GM21786 (cell line): ENCODE measurements at regions not wholly inside any gene's neighbourhood (a gene's known extent, or its start where the extent isn't known, plus 50 kb on each side); places are given as distances from the start of the nearest gene placed in this dataset.
A peak's percentile ranks its signal among the peaks of the same experiment; 100 is the strongest.

ENCODE experiments used
- ATAC-seq: cut with Tn5 transposase; IDR thresholded peaks from one replicate; pipeline ENCODE4 v1.9.1; 2021; ENCODE audit not compliant: unreplicated experiment

DNA sequence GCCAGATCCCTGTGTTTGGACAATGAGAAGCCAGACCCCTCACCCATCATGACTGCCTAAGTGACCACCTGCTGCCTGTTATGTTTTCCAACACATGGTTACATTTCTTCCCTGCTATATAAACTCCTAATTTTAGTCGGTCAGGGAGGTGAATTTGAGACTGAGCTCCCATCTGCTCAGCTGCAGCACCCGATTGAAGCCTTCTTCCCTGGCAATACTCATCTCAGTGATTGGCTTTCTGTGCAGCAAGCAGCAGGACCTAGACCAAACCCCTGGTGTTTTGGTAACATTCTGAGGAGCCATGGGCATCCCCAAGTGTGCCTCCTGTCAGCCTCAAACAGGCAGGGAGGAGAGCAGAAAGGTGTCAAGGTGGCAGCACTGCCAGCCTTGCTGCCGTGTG, 141.2 kb downstream of the CD8B2 start:
- no peak for ATAC-seq

DNA sequence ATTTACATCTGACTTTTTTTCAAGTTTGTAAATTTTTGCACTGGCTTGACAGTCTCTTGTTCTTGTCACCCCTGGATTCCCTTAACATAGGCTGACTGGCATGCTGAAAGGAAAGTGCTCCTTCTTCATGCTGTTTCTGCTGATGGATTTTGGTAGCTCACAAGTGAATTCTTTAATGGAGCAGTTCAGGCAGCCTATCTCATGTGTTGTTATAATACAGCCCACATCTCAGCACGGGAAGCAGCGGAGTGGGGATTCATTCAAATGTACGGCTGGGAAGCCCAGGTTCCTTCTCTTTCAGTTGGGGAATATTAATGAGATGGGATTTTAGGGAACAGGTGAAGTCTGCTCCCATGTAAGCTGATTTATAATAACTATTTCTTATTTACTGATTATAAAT, 142.8 kb downstream of the CD8B2 start:
- ATAC-seq, result no peak

DNA sequence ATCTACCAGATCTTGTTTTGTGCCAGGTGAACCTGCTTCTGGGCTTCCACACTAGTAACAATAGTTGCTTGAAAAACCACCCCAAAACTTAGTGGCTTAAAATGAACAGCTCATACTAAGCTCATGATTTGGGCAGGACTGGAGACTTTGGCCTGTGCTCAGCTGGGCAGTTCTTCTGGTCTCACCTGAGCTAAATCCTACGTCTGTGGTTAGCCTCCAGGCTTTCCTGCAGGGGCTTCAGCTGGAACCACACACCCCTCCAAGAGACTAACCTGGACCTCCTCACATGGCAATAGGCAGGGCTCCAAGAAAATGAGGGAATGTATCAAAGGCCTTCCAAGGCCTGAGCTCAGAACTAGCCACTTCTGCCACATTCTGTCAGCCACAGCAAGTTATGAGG, 144.1 kb downstream of the CD8B2 start:
- ATAC-seq, result no peak

DNA sequence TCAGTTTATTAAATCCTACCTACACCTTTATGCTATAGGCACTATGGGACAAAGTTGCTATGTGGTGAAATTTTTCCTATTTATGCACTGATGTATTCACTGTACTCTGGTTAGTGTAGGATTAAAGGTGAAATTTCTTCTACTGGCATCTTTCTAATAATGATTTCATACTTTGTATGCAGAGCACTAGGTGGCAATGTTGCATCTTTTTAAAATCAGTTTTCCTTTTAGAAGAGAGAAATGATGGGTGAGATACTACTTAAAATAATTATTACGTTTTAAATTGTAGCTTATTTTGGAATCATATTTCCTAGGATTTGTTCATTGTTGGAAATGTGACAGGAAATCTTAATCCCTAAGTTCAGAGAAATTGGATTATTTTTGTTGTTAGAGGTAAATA, 150.9 kb downstream of the CD8B2 start:
- ATAC-seq, result no peak

DNA sequence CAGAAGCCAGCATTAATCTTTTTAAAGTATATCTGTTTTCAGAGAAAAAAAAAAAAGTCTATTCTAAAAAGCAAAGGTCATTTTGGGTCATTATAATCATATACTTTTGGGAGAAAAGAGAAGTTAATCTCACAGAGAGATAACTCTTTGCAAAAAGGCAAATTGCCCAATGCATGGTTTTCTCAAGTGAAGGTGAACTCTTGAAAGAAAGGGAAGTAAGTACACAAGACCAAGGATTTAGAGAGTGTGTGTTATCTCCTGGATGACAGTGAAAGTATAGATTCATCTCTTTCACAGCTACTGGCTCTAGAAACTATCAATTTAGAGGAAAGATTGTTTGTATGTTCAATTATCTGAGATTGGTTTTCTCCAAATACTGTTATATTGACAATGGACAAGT, 151.4 kb downstream of the CD8B2 start:
- ATAC-seq, result no peak

DNA sequence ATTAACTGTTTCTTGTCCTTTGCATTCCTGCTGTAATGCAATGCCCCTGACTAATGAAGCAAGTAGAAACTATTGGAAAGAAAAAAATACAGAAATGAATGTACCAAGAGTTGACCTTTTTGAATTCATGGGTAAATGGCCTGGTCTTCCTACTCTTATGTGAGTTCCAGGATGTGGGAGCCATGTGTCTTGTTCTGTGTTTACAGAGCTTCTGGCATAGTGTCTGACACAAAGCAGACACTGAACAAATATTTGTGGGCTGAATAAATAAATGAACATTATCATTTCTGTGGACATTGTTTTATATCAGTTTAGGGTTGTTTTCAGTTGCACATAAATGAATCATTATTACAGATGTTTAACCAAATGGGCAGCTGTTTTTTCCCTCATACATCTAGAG, 155.5 kb downstream of the CD8B2 start:
- no peak for ATAC-seq

DNA sequence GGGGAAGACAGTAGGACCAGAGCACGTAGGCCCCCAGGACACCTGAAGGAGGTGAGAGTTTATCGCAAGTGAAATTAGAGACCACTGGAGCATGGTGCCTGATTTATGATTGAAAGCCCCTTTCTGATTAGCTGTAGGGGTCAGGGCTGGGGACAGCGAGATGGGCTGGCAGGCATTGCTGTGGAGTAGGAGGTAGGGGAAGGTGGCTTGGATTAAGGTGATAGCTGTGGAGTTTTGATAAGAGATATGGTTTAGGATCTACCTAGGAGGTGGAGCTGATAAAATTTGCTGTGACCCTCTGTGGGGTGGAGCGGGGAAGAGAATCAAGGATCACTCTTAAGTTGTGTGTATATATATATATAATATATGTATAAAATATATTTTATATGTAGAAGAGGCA, 157.5 kb downstream of the CD8B2 start:
- ATAC-seq, result no peak

DNA sequence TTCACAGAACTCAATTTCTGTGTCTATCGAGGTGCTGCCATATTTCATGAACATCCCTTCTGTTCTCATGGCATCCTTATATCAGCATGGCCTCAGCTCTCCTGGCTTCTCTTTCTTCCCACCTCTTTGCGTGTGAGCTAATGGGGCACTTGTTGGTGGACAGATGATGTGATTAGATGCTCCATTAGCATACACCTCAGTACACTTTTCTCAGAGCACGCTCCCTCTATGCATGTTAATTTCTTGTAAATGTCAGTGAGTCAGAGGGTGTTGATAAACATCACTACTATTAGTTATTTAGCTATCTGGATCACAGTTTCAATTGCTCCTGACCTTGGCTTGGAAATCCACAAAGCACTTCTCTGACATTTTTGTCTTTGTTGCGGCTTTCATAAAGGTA, 159.4 kb downstream of the CD8B2 start:
- ATAC-seq, result no peak

DNA sequence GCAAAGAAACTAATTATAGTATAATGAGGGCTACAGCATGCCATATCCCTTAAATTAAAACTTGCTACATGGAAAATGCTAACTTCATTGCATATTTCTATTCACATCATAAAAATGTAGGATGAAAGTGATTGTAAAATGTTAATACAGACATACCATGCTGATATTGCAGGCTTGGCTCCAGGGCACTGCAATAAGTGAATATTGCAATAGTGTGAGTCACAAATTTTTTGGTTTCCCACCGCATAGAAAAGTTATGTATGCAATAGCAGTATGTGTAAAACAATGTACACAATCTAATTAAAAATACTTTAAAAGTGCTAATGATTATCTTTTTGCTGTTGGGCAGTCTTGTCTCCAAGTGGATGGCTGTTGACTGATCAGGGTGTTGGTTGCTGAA, 162.1 kb downstream of the CD8B2 start:
- no peak for ATAC-seq

DNA sequence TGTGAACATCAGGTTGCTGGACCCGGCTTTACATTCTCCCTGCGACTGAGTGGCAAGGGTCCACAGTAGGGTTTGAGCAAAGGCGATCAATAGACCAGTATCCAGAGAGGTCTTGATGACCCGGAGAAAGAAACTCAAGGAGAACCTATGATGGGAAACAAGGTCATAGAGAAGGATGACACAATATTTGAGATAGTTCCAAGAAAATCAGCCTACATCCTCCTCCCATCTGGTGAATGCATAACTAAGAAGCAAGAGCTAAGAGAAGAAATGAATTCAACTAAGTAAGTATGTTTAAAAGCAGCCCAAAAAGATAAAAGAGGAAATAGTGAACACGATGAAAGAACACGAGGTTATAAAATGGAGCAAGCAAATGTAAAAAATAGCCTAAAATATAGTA, 166.3 kb downstream of the CD8B2 start:
- ATAC-seq, result no peak

DNA sequence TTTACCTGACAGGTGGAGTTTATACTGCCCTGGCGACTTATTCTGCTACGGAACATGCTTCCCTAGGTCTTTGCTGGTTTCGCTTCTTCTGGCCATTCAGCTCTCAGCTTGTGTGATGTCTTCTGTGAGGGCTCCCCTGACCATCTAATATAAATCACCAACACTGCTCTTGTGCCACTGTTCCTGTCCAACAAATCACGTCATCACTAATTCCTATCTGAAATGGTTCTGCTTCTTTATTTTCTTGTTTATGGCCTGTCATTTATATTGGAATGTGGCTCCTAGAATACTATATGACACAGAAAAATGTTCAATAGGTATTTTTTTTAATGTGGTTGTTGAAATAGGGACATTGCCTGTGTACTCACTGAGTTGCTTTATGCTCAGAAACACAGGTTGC, 171.5 kb downstream of the CD8B2 start:
- ATAC-seq, result no peak

DNA sequence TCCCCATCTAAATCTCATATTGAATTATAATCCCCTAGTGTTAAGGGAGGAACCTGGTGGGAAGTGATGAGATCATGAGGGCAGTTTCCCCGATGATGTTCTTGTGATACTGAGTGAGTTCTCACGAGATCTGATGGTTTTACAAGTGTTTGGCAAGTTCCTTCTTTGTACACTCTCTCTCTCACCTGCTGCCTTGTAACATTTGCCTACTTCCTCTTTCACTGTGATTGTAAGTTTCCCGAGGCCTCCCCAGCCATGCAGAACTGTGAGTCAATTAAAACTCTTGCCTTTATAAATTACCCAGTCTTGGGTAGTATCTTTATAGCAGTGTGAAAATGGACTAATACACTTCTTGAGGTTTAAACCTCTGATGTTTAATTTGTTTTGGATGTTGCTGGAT, 177.5 kb downstream of the CD8B2 start:
- ATAC-seq, result peak; percentile 95

DNA sequence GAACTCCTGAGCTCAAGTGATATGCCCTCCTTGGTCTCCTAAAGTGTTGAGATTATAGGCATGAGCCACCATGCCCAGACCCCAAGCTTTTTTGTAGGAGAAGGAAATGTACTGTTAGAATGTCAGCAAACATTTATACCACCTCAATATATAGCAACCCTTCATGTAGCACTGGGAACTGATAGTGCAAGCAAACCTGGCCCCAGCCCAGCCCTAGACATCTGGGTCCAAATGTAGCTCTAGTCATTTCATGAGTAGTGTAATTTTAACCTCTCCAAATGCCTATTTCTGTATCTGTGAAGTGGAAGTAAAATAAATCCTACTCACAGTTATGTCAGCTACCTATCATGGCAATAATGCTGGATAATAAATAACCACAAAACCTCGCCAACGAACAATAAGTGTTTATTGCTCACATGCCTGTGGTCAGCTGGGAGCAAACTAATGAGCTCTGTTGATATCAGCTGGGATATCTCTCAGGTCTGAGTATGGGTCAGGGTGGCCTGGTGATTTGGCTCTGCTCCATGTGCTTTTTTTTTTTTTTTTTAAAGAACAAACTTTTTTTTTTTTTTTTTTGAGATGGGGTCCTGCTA, 180.4 kb downstream of the CD8B2 start:
- no peak for ATAC-seq

DNA sequence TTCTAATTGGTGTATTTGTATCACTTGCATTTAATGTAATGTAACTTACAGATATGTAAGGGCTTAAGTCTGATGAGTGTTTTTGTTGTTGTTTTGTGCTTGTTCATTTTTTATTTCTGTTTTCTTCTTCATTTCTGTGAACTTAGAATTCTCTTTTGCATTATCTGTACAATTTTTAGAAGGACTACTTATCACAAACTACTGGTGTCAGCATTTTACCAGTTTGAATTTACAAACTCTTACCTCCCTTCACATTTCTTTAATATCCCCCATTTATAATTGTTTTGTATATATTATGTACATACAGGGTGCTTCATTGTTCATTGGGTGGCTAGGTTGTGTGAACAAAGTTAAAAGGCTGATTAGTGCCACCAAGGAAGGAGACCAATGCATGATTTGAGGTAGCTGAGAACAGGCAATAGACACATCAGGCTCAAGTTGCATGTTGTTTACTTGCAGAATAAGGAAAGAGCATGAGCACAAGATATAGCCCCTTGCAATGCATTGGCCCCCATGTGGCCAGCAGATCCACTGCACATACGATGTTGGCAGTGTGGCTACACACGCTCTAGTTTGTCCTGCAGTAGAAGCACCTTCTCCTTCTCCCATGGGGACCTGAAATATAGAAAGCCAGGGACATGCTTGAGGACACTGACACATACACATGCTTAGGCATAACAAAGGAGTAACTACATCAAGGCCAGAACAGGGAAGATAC, 198.2 kb downstream of the CD8B2 start:
- no peak for ATAC-seq

DNA sequence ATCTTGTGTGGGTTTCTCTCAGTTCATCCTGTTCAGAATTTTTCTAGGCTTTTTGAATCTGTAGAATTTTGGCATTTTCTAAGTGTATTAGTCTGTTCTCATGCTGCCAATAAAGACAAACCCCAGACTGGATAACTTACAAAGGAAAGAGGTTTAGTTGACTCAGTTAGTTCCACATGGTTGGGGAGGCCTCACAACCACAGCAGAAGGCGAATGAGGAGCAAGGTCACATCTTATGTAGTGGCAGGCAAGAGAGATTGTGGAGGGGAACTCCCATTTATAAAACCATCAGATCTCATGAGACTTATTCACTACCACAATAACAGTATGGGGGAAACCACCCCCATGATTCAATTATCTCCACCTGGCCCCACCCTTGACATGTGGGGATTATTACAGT, 199.2 kb downstream of the ST6GAL2 start:
- no peak for ATAC-seq

DNA sequence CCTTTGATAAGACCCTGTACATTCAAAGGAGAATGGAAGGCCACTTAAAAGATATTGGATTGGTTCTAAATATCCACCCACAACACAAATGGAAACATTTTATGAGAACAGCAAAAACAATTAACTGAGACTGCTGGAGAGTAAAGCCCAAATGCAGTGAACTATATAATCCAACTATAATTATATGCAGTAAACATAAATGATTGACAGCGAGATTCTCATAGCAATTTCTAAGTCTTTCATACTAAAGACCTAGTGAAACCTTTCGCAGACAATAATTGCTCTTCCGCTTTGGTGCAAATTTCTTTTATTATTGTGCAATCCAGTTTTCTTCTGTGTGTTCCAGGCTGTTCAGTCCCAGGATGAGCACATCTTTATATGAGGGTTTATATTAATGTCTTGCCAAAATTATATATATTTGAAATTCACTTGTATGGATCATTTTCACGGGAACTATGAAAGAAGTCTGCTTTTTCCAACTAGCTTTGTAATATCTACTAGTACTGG, 190.9 kb downstream of the ST6GAL2 start:
- ATAC-seq, result no peak

DNA sequence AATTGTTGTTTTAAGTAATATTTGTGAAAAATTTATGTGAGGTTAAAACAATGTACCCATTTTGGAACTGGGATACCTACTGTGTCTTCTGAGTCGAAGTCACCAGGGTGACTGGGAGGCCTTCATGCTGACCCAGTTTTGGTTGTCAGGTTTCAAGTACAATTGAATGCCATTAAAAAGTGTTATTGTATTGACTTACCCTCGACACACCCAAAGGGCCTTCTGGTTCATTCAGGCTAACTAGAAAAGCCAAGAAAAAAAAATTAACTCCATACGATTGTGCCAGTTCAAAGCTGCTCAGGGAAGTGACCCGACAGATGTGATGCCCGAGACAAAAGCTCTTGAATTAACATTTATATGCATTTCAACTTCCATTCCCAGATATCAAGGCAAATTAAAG, 190.0 kb downstream of the ST6GAL2 start:
- ATAC-seq, result no peak

DNA sequence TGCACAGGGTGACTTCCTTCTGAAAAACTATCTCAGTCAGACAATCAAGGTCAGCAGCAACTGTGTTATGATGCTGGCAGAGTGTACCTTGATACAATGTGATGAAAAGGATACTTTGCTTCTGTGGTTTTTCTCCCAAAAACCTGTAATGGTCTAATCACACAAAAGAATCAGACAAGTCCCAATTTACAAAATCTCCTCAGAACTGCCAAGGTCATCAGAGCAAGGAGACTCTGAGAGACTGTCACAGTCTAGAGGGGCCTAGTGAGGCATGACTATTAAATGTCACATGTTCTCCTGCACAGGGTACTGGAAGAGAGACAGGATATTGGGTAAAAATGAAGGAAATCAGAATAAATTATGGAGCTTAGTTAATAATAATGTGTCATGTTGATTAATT, 185.4 kb downstream of the ST6GAL2 start:
- ATAC-seq, result no peak

DNA sequence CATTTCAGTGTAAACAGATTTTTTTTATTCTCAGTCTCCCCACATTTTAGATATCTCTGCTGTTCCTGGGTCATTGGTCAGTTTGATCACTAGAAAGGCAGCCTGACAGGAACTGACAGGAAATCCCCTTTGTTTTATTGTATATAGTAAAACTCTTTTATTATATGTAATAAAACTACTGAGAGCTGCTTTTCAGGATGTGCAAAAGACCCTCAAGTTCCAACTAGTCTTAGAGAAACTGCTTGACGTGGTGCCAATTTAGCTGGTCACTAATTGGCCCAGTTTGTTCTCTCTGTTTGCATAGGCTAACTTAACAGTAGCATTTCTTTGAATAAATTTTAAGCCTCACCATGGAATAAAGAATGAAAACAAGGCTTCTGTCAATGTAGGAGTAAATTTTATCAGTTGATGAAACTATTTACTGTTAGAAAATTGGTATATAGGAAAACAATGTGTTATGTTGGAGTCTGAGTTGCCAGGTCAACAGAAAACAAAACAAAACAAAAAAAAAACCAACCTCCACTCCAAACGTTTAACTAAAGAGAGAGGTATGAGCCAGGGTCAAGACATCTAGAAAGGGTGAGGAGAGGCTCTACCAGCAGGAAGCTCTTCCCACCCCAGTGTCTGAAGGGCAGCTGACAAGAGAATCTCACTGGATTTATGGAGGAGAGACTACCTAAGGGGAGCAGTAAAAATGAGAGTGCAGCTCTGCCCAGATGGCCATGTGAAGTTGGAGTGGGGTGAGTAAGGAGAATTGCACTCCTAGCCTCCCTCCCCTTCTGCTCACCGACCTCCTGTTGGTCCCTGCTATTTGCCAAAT, 184.6 kb downstream of the ST6GAL2 start:
- no peak for ATAC-seq

DNA sequence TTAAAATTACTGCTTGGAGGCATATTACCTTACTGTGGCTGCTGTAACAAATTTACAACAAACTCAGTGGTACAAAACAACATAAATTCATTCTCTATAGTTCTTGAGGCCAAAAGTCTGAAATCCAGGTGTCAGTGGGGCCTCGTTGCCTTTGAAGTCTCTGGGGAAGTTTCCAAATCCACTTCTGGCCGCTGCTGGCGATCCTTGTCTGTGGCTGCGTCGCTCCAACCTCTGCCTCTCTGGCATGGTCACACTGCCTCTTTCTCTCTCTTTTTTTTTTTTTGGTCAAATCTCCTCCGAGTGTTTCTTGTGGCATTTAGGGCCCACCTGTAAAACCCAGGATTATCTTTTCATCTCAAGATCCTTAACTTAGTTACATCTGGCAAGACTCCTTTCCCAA, 182.8 kb downstream of the ST6GAL2 start:
- no peak for ATAC-seq

DNA sequence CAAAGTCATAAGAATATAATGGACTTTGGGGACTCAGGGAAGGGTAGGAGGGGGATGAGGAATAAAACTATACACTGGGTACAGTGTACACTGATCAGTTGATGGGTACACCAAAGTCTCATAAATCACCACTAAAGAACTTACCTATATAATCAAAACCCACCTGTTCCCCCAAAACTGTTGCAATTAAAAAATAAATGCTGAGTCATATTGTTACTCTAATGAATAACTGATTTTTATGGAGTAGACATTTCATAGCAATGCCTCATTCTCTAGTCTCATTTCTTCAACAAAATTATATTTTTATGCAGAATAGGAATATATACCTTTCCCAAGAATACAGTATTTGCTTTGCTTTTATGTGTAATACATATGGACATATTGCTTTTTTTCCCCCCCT, 181.2 kb downstream of the ST6GAL2 start:
- no peak for ATAC-seq

DNA sequence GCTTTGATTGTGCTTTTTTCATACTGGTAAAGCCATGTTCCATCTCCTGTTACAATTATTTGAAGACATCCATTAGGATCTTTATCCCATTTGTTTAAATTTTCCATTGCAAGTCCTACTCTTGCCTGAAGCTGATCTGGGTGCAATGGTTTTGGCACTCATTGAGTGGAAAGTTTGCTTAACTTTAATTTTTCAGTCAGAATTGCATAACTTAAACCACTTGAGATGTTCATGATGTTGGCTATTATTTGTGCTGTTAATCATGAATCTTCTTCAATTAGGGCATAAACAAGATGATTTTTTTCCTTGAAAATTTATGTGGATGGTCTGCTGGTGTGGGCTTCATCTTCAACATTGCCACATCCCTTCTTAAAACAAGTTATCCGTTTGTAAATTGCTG, 180.1 kb downstream of the ST6GAL2 start:
- ATAC-seq, result no peak
